Naive thymus-derived CD4-positive, alpha-beta T cell (primary cell): ENCODE measurements at regions not wholly inside any gene's neighbourhood (a gene's known extent, or its start where the extent isn't known, plus 50 kb on each side); places are given as distances from the start of the nearest gene placed in this dataset.

ENCODE experiments used
- ATAC-seq: fragments of 150-1000 bp; cut with Tn5 transposase; 2 replicates; pipeline ENCODE4 v1.10.0; 2021; ENCODE audit warnings: mild to moderate bottlenecking, moderate library complexity
- CTCF ChIA-PET: fragments of 350-600 bp; sonication (Branson Sonifier 250); formaldehyde crosslinking; loops from one replicate; lab custom pipeline; 2021; ENCODE audit warnings: antibody characterized with exemption; lab: Charles Lee
- POLR2A ChIA-PET: fragments of 350-600 bp; sonication (Branson Sonifier 250); formaldehyde crosslinking; loops from one replicate; lab custom pipeline; 2021; ENCODE audit warnings: antibody characterized with exemption, inconsistent platforms; lab: Charles Lee
- DNase-seq, 9 donors: peaks; one replicate each; pipeline versions ENCODE4 v3.0.0 to v3.0.0-alpha.2; 2020 to 2022; ENCODE audit warnings: mixed read lengths in 1 of 9
- H3K27ac ChIP-seq: one replicate; pipeline ENCODE4 v1.7.0; 2013; ENCODE audit warnings: mild to moderate bottlenecking, low read depth, low read length, moderate library complexity
- H3K27me3 ChIP-seq, 2 donors: one replicate each; pipeline ENCODE4 v1.7.0; 2013; ENCODE audit warnings: low read length in 2 of 2, mild to moderate bottlenecking in 2 of 2, moderate library complexity in 2 of 2; ENCODE audit not compliant: control insufficient read depth in 2 of 2, insufficient read depth in 2 of 2
- H3K36me3 ChIP-seq, 3 experiments: 1 replicate in 2 of 3; 2 replicates in 1 of 3; pipeline ENCODE4 v1.7.0; 2013; ENCODE audit warnings: low read length in 3 of 3, mild to moderate bottlenecking in 3 of 3, moderate library complexity in 1 of 3; ENCODE audit not compliant: insufficient read depth in 3 of 3, control insufficient read depth in 2 of 3
- H3K4me1 ChIP-seq, 2 donors: one replicate each; pipeline ENCODE4 v1.7.0; 2013; ENCODE audit warnings: low read length in 2 of 2, mild to moderate bottlenecking in 2 of 2, moderate library complexity in 1 of 2; ENCODE audit not compliant: control insufficient read depth in 2 of 2, insufficient read depth in 2 of 2
- H3K4me3 ChIP-seq: 2 replicates; pipeline ENCODE4 v1.7.0; 2013; ENCODE audit warnings: mild to moderate bottlenecking, low read length
- H3K9me3 ChIP-seq, 3 experiments: 1 replicate in 2 of 3; 2 replicates in 1 of 3; pipeline ENCODE4 v1.7.0; 2013; ENCODE audit warnings: low read length in 3 of 3; ENCODE audit not compliant: control insufficient read depth in 2 of 3
- H3K27ac Mint-ChIP-seq, 9 donors: one replicate each; pipeline ENCODE4 v1.8.0; 2020 to 2022; ENCODE audit warnings: mixed read lengths in 9 of 9, mild to moderate bottlenecking in 8 of 9, moderate library complexity in 5 of 9, inconsistent platforms in 2 of 9
- H3K27me3 Mint-ChIP-seq, 5 donors: one replicate each; pipeline ENCODE4 v1.8.0; 2021 to 2022; ENCODE audit warnings: mixed read lengths in 5 of 5, mild to moderate bottlenecking in 1 of 5
- H3K36me3 Mint-ChIP-seq, 5 donors: one replicate each; pipeline ENCODE4 v1.8.0; 2020 to 2022; ENCODE audit warnings: mixed read lengths in 5 of 5, mild to moderate bottlenecking in 3 of 5, inconsistent platforms in 1 of 5
- H3K4me1 Mint-ChIP-seq, 7 donors: one replicate each; pipeline ENCODE4 v1.8.0; 2020 to 2022; ENCODE audit warnings: mixed read lengths in 7 of 7, mild to moderate bottlenecking in 3 of 7, inconsistent platforms in 1 of 7
- H3K4me3 Mint-ChIP-seq, 10 donors: one replicate each; pipeline ENCODE4 v1.8.0; 2020 to 2022; ENCODE audit warnings: mild to moderate bottlenecking in 10 of 10, mixed read lengths in 10 of 10, moderate library complexity in 6 of 10, inconsistent platforms in 2 of 10
- H3K9me3 Mint-ChIP-seq, 11 donors: one replicate each; pipeline ENCODE4 v1.8.0; 2020 to 2022; ENCODE audit warnings: mixed read lengths in 11 of 11, mild to moderate bottlenecking in 4 of 11, inconsistent platforms in 1 of 11, moderate library complexity in 1 of 11
- intact Hi-C, 2 donors: fragments of 100-400 bp; cut with micrococcal nuclease; formaldehyde crosslinking; loops; one replicate each; pipeline ENCODE4 v1.15.1; 2023

GRCh38 chr1:239896569-239896968 is 195.1 kb upstream of the FMN2 start:
- Histone ChIP-seq H3K27me3 (no peaks in the 10 kb centered on the region), H3K4me1 (no peaks in the 10 kb centered on the region), H3K36me3 (no peaks in the 10 kb centered on the region), H3K27ac (no peak overlapping the region), H3K4me3 (no peak overlapping the region), H3K9me3 (no peaks in the 10 kb centered on the region)
- no peak for ATAC-seq
- ChIA-PET CTCF (interaction anchor here (2.2 kb wide), 1 partner anchor 490 kb away, joined by 26 read pairs; no protein-coding TSS in a partner anchor), POLR2A (no interaction called here)
- no peak for DNase-seq
- no peak overlapping the region for H3K4me3 Mint-ChIP-seq
- peaks cover 0 to 10% (median 4%) of the 10 kb centered on the region in 5 donors for H3K27me3 Mint-ChIP-seq
- H3K27ac Mint-ChIP-seq = no peak overlapping the region
- intact Hi-C loops = loop anchor here (5.0 kb wide), 3 partner anchors 79 to 1659 kb away; no protein-coding TSS in a partner anchor
- no peaks in the 10 kb centered on the region for H3K36me3 Mint-ChIP-seq
- peaks cover 0 to 7% (median 2%) of the 10 kb centered on the region in 7 donors for H3K4me1 Mint-ChIP-seq
- H3K9me3 Mint-ChIP-seq = no peaks in the 10 kb centered on the region

GRCh38 chr1:239896980-239897379 is 194.7 kb upstream of the FMN2 start:
- Mint-ChIP-seq H3K4me1 (peaks cover 0 to 7% (median 2%) of the 10 kb centered on the region in 7 donors), H3K36me3 (no peaks in the 10 kb centered on the region), H3K27ac (no peak overlapping the region), H3K4me3 (no peak overlapping the region), H3K27me3 (peaks cover 0 to 10% (median 4%) of the 10 kb centered on the region in 5 donors), H3K9me3 (no peaks in the 10 kb centered on the region)
- POLR2A ChIA-PET = no interaction called here
- Histone ChIP-seq H3K27ac (no peak overlapping the region), H3K4me3 (no peak overlapping the region), H3K4me1 (no peaks in the 10 kb centered on the region), H3K9me3 (no peaks in the 10 kb centered on the region), H3K36me3 (no peaks in the 10 kb centered on the region), H3K27me3 (no peaks in the 10 kb centered on the region)
- intact Hi-C loops = loop anchor here (5.0 kb wide), 3 partner anchors 80 to 1660 kb away; no protein-coding TSS in a partner anchor
- no peak for ATAC-seq
- CTCF ChIA-PET = interaction anchor here (0.7 to 2.2 kb wide), 3 partner anchors 79 to 491 kb away, joined by 3 to 26 read pairs (median 3); no protein-coding TSS in a partner anchor
- DNase-seq = no peak

- ChIA-PET POLR2A (no interaction called here), CTCF (interaction anchor here (0.6 to 2.2 kb wide), 12 partner anchors 79 to 589 kb away, joined by 3 to 26 read pairs (median 4); no protein-coding TSS in a partner anchor)
- Mint-ChIP-seq H3K27me3 (peaks cover 0 to 10% (median 4%) of the 10 kb centered on the region in 5 donors), H3K27ac (no peak overlapping the region), H3K4me1 (peaks cover 0 to 7% (median 2%) of the 10 kb centered on the region in 7 donors), H3K4me3 (peak overlapping the region in 1 of 10 donors; percentile 28), H3K9me3 (no peaks in the 10 kb centered on the region), H3K36me3 (no peaks in the 10 kb centered on the region)
- no peaks in the 10 kb centered on the region for H3K9me3 ChIP-seq
- DNase-seq (no peak), ATAC-seq (no peak)
- no peaks in the 10 kb centered on the region for H3K27me3 ChIP-seq
- H3K27ac ChIP-seq = no peak overlapping the region
- no peak overlapping the region for H3K4me3 ChIP-seq
- H3K36me3 ChIP-seq = no peaks in the 10 kb centered on the region
- no peaks in the 10 kb centered on the region for H3K4me1 ChIP-seq
- intact Hi-C loops = loop anchor here (5.0 kb wide), 3 partner anchors 80 to 1660 kb away; no protein-coding TSS in a partner anchor
Observed at GRCh38 chr1:239897458-239897857, 194.2 kb upstream of the FMN2 start.

GRCh38 chr1:239898062-239898730 is 193.5 kb upstream of the FMN2 start:
- H3K27me3 ChIP-seq = no peaks in the 10 kb centered on the region
- no peaks in the 10 kb centered on the region for H3K36me3 Mint-ChIP-seq
- intact Hi-C loops = loop anchor here (1.0 to 5.0 kb wide), 7 partner anchors 81 to 1661 kb away; no protein-coding TSS in a partner anchor
- H3K4me3 Mint-ChIP-seq = peak overlapping the region in 5 of 10 donors; percentile 7 to 58 (median 36)
- POLR2A ChIA-PET = no interaction called here
- DNase-seq (peak; percentile 41 to 76 (median 71)), ATAC-seq (peak; percentile 96)
- H3K4me3 ChIP-seq = no peak overlapping the region
- no peaks in the 10 kb centered on the region for H3K4me1 ChIP-seq
- no peaks in the 10 kb centered on the region for H3K9me3 Mint-ChIP-seq
- no peak overlapping the region for H3K27ac ChIP-seq
- H3K4me1 Mint-ChIP-seq = peaks cover 0 to 7% (median 2%) of the 10 kb centered on the region in 7 donors
- no peaks in the 10 kb centered on the region for H3K36me3 ChIP-seq
- H3K9me3 ChIP-seq = no peaks in the 10 kb centered on the region
- CTCF ChIA-PET = interaction anchor here (0.6 to 2.2 kb wide), 13 partner anchors 123 to 590 kb away, joined by 3 to 26 read pairs (median 3); no protein-coding TSS in a partner anchor
- H3K27ac Mint-ChIP-seq = peak overlapping the region in 1 of 9 donors; percentile 10
- peaks cover 0 to 10% (median 4%) of the 10 kb centered on the region in 5 donors for H3K27me3 Mint-ChIP-seq

GRCh38 chr1:239899747-239900146 is 191.9 kb upstream of the FMN2 start:
- H3K4me1 Mint-ChIP-seq = peaks cover 0 to 7% (median 2%) of the 10 kb centered on the region in 7 donors
- DNase-seq (no peak), ATAC-seq (no peak)
- no peaks in the 10 kb centered on the region for H3K4me1 ChIP-seq
- no peaks in the 10 kb centered on the region for H3K27me3 ChIP-seq
- H3K4me3 Mint-ChIP-seq = no peak overlapping the region
- peaks cover 0 to 7% (median 4%) of the 10 kb centered on the region in 5 donors for H3K27me3 Mint-ChIP-seq
- no peak overlapping the region for H3K4me3 ChIP-seq
- no peaks in the 10 kb centered on the region for H3K9me3 ChIP-seq
- no peaks in the 10 kb centered on the region for H3K9me3 Mint-ChIP-seq
- intact Hi-C loops = loop anchor here (2.0 to 5.0 kb wide), 4 partner anchors 82 to 1662 kb away; no protein-coding TSS in a partner anchor
- no peak overlapping the region for H3K27ac ChIP-seq
- no peaks in the 10 kb centered on the region for H3K36me3 Mint-ChIP-seq
- POLR2A ChIA-PET = no interaction called here
- CTCF ChIA-PET = no interaction called here
- no peaks in the 10 kb centered on the region for H3K36me3 ChIP-seq
- H3K27ac Mint-ChIP-seq = no peak overlapping the region

- Histone ChIP-seq H3K27me3 (no peaks in the 10 kb centered on the region), H3K4me3 (no peak overlapping the region), H3K4me1 (no peaks in the 10 kb centered on the region), H3K36me3 (no peaks in the 10 kb centered on the region), H3K27ac (no peak overlapping the region), H3K9me3 (no peaks in the 10 kb centered on the region)
- POLR2A ChIA-PET = no interaction called here
- CTCF ChIA-PET = no interaction called here
- H3K9me3 Mint-ChIP-seq = no peaks in the 10 kb centered on the region
- H3K4me1 Mint-ChIP-seq = no peaks in the 10 kb centered on the region
- no peak overlapping the region for H3K27ac Mint-ChIP-seq
- ATAC-seq (no peak), DNase-seq (no peak)
- H3K4me3 Mint-ChIP-seq = no peak overlapping the region
- H3K27me3 Mint-ChIP-seq = peaks cover 0 to 7% (median 0%) of the 10 kb centered on the region in 5 donors
- intact Hi-C loops = no loop called here
- no peaks in the 10 kb centered on the region for H3K36me3 Mint-ChIP-seq
Observed at GRCh38 chr1:239906394-239906793, 185.3 kb upstream of the FMN2 start.
